HG02588 (cell line): ENCODE measurements at regions not wholly inside any gene's neighbourhood (a gene's known extent, or its start where the extent isn't known, plus 50 kb on each side); places are given as distances from the start of the nearest gene placed in this dataset.
"Not testable (repeated sequence)": the region's sequence is repeated elsewhere in the genome, so short reads cannot be mapped to it uniquely, and the experiment has no call there.

Source experiments
- ATAC-seq: cut with Tn5 transposase; IDR thresholded peaks from one replicate; pipeline ENCODE4 v1.9.1; 2021; ENCODE audit warnings: mild to moderate bottlenecking, moderate library complexity; ENCODE audit not compliant: unreplicated experiment

GRCh38 chr11:109963101-109963500, 130.1 kb upstream of the ZC3H12C start:
- no peak for ATAC-seq

- ATAC-seq = no peak
These were observed 128.7 kb upstream of the ZC3H12C start for GRCh38 chr11:109964487-109964886.

GRCh38 chr11:109965445-109965844, 127.7 kb upstream of the ZC3H12C start:
- ATAC-seq = not testable (repeated sequence)

- ATAC-seq = not testable (repeated sequence)
These were observed 127.3 kb upstream of the ZC3H12C start for GRCh38 chr11:109965926-109966325.

- ATAC-seq = not testable (repeated sequence)
These were observed 126.1 kb upstream of the ZC3H12C start for GRCh38 chr11:109967136-109967535.

- no peak for ATAC-seq
These were observed 124.9 kb upstream of the ZC3H12C start for GRCh38 chr11:109968299-109968698.

GRCh38 chr11:109968781-109969180, 124.4 kb upstream of the ZC3H12C start:
- ATAC-seq = no peak

- ATAC-seq = peak; percentile 62
These were observed 122.5 kb upstream of the ZC3H12C start for GRCh38 chr11:109970516-109971183.

GRCh38 chr11:109971184-109971523, 122.0 kb upstream of the ZC3H12C start:
- ATAC-seq = no peak

- ATAC-seq = peak; percentile 70
These were observed 120.9 kb upstream of the ZC3H12C start for GRCh38 chr11:109972181-109972715.

- no peak for ATAC-seq
These were observed 120.3 kb upstream of the ZC3H12C start for GRCh38 chr11:109972939-109973338.

GRCh38 chr11:109973486-109973885, 119.7 kb upstream of the ZC3H12C start:
- no peak for ATAC-seq

- ATAC-seq = no peak
These were observed 118.7 kb upstream of the ZC3H12C start for GRCh38 chr11:109974523-109974922.

- ATAC-seq = no peak
These were observed 114.3 kb upstream of the ZC3H12C start for GRCh38 chr11:109978895-109979294.

GRCh38 chr11:109981031-109981636, 112.1 kb upstream of the ZC3H12C start:
- no peak for ATAC-seq

- no peak for ATAC-seq
These were observed 109.8 kb upstream of the ZC3H12C start for GRCh38 chr11:109983358-109983757.

GRCh38 chr11:109984634-109985289, 108.4 kb upstream of the ZC3H12C start:
- peak; percentile 98 for ATAC-seq

GRCh38 chr11:109986488-109986887, 106.7 kb upstream of the ZC3H12C start:
- ATAC-seq = no peak

- ATAC-seq = no peak
These were observed 101.4 kb upstream of the ZC3H12C start for GRCh38 chr11:109991835-109992234.

GRCh38 chr11:109993786-109994185, 99.4 kb upstream of the ZC3H12C start:
- ATAC-seq = no peak

GRCh38 chr11:109994907-109995306, 98.3 kb upstream of the ZC3H12C start:
- no peak for ATAC-seq

- no peak for ATAC-seq
These were observed 97.1 kb upstream of the ZC3H12C start for GRCh38 chr11:109996060-109996459.
